ENCODE measurements at regions not wholly inside any gene's neighbourhood (a gene's known extent, or its start where the extent isn't known, plus 50 kb on each side); places are given as distances from the start of the nearest gene placed in this dataset.

- TF ChIP-seq CTCF (IDR thresholded peaks at IDR 0.05) (no peak), POLR2AphosphoS5 (IDR thresholded peaks at IDR 0.05) (no peak), POLR2A (IDR thresholded peaks at IDR 0.05) (no peak)
Measured at GRCh38 chr3:181316482-181316881, 326.9 kb upstream of the DNAJC19 start.

GRCh38 chr3:181313335-181313734 is 323.8 kb upstream of the DNAJC19 start:
- H3K4me3 ChIP-seq, result no peak overlapping the region
- no peak for TF ChIP-seq POLR2AphosphoS5 (IDR thresholded peaks at IDR 0.05)
- TF ChIP-seq CTCF (IDR thresholded peaks at IDR 0.05), result no peak
- TF ChIP-seq POLR2A (IDR thresholded peaks at IDR 0.05), result no peak

More at GRCh38 chr3:181316482-181316881, 326.9 kb upstream of the DNAJC19 start:
- H3K27me3 ChIP-seq, result no peaks in the 10 kb centered on the region
- intact Hi-C loops (cut with DNase I; ENCODE audit: low total_unique reads), result no loop called here
- no peaks in the 10 kb centered on the region for H3K36me3 ChIP-seq
- no peak overlapping the region for H3K27ac ChIP-seq
- no peaks in the 10 kb centered on the region for H3K4me1 ChIP-seq
- no peak overlapping the region for H3K4me3 ChIP-seq
- no peaks in the 10 kb centered on the region for H3K9me3 ChIP-seq
- DNase-seq (ENCODE audit: low spot score in 2 of 2), result no peak

GRCh38 chr3:181311186-181311585 is 321.6 kb upstream of the DNAJC19 start:
- Histone ChIP-seq H3K27ac (no peak overlapping the region), H3K27me3 (no peaks in the 10 kb centered on the region), H3K4me1 (no peaks in the 10 kb centered on the region), H3K4me3 (no peak overlapping the region), H3K9me3 (no peaks in the 10 kb centered on the region), H3K36me3 (no peaks in the 10 kb centered on the region)
- intact Hi-C loops (cut with DNase I; ENCODE audit: low total_unique reads), result no loop called here
- TF ChIP-seq POLR2A (IDR thresholded peaks at IDR 0.05), result no peak
- TF ChIP-seq POLR2AphosphoS5 (IDR thresholded peaks at IDR 0.05), result no peak
- TF ChIP-seq CTCF (IDR thresholded peaks at IDR 0.05), result no peak
- DNase-seq (ENCODE audit: low spot score in 2 of 2), result no peak

More at GRCh38 chr3:181313335-181313734, 323.8 kb upstream of the DNAJC19 start:
- no peak for DNase-seq (ENCODE audit: low spot score in 2 of 2)
- Histone ChIP-seq H3K36me3 (no peaks in the 10 kb centered on the region), H3K4me1 (no peaks in the 10 kb centered on the region), H3K27me3 (no peaks in the 10 kb centered on the region), H3K9me3 (no peaks in the 10 kb centered on the region), H3K27ac (no peak overlapping the region)
- intact Hi-C loops (cut with DNase I; ENCODE audit: low total_unique reads), result no loop called here

GRCh38 chr3:181302960-181303359 is 313.4 kb upstream of the DNAJC19 start:
- intact Hi-C loops (cut with DNase I; ENCODE audit: low total_unique reads), result no loop called here
- H3K4me3 ChIP-seq, result no peak overlapping the region
- no peak for DNase-seq (ENCODE audit: low spot score in 2 of 2)
- no peaks in the 10 kb centered on the region for H3K9me3 ChIP-seq
- no peak overlapping the region for H3K27ac ChIP-seq
- TF ChIP-seq POLR2A (IDR thresholded peaks at IDR 0.05) (no peak), CTCF (IDR thresholded peaks at IDR 0.05) (no peak), POLR2AphosphoS5 (IDR thresholded peaks at IDR 0.05) (no peak)
- H3K36me3 ChIP-seq, result no peaks in the 10 kb centered on the region
- H3K27me3 ChIP-seq, result no peaks in the 10 kb centered on the region
- no peaks in the 10 kb centered on the region for H3K4me1 ChIP-seq

- Histone ChIP-seq H3K4me3 (no peak overlapping the region), H3K27ac (no peak overlapping the region), H3K4me1 (no peaks in the 10 kb centered on the region), H3K9me3 (no peaks in the 10 kb centered on the region), H3K36me3 (no peaks in the 10 kb centered on the region), H3K27me3 (no peaks in the 10 kb centered on the region)
- no peak for DNase-seq (ENCODE audit: low spot score in 2 of 2)
- intact Hi-C loops (cut with DNase I; ENCODE audit: low total_unique reads), result no loop called here
- TF ChIP-seq POLR2A (IDR thresholded peaks at IDR 0.05) (no peak), POLR2AphosphoS5 (IDR thresholded peaks at IDR 0.05) (no peak), CTCF (IDR thresholded peaks at IDR 0.05) (no peak)
Measured at GRCh38 chr3:181300033-181300432, 310.5 kb upstream of the DNAJC19 start.
